DOHH2 (cell line): ENCODE measurements at regions not wholly inside any gene's neighbourhood (a gene's known extent, or its start where the extent isn't known, plus 50 kb on each side); places are given as distances from the start of the nearest gene placed in this dataset.

ENCODE experiments used
- H3F3A ChIP-seq: fragments of 200-600 bp; sonication (generic), shearing (Covaris generic); 2 replicates; pipeline ENCODE4 v1.6.0; 2016; ENCODE audit warnings: antibody characterized with exemption, mild to moderate bottlenecking; ENCODE audit not compliant: control insufficient read depth, insufficient read depth
- H3K27ac ChIP-seq: fragments of 200-600 bp; sonication (generic); 2 replicates; pipeline ENCODE4 v1.5.1; 2014; ENCODE audit warnings: low read depth, mild to moderate bottlenecking, low read length, moderate library complexity
- H3K27me3 ChIP-seq: fragments of 200-600 bp; sonication (generic); 2 replicates; pipeline ENCODE4 v1.6.1; 2014; ENCODE audit warnings: mild to moderate bottlenecking, low read length, mixed read lengths; ENCODE audit not compliant: control insufficient read depth
- H3K36me3 ChIP-seq: fragments of 200-600 bp; sonication (generic); 2 replicates; pipeline ENCODE4 v1.6.1; 2014; ENCODE audit warnings: mild to moderate bottlenecking, low read length, moderate library complexity, mixed read lengths; ENCODE audit not compliant: control insufficient read depth
- H3K4me1 ChIP-seq: fragments of 200-600 bp; sonication (generic); 2 replicates; pipeline ENCODE4 v1.6.1; 2014; ENCODE audit warnings: mild to moderate bottlenecking, low read length, mixed read lengths; ENCODE audit not compliant: control insufficient read depth
- H3K4me2 ChIP-seq: fragments of 200-600 bp; sonication (generic); 2 replicates; pipeline ENCODE4 v1.6.0; 2014; ENCODE audit warnings: mild to moderate bottlenecking, low read length, moderate library complexity
- H3K4me3 ChIP-seq: fragments of 200-600 bp; sonication (generic); 2 replicates; pipeline ENCODE4 v1.5.1; 2014; ENCODE audit warnings: mild to moderate bottlenecking, low read length, mixed read lengths
- H3K79me2 ChIP-seq: fragments of 200-600 bp; sonication (generic); 2 replicates; pipeline ENCODE4 v1.6.1; 2014; ENCODE audit warnings: mild to moderate bottlenecking, low read length, mixed read lengths; ENCODE audit not compliant: control insufficient read depth
- H3K9me2 ChIP-seq: fragments of 200-600 bp; sonication (generic); replicated peaks from 2 replicates; pipeline ENCODE4 v1.6.1; 2014; ENCODE audit warnings: mild to moderate bottlenecking, low read length, mixed read lengths; ENCODE audit not compliant: control insufficient read depth
- H3K9me3 ChIP-seq: fragments of 200-600 bp; sonication (generic); 2 replicates; pipeline ENCODE4 v1.6.1; 2014; ENCODE audit warnings: antibody characterized with exemption, low read length, mixed read lengths; ENCODE audit not compliant: control insufficient read depth, insufficient read depth
- H4K20me1 ChIP-seq: fragments of 200-600 bp; sonication (generic); 2 replicates; pipeline ENCODE4 v1.6.0; 2014; ENCODE audit warnings: low read depth, mild to moderate bottlenecking, antibody characterized with exemption, low read length, moderate library complexity; ENCODE audit not compliant: control insufficient read depth, insufficient read depth
- EZH2phosphoT487 ChIP-seq: fragments of 200-600 bp; sonication (generic); IDR thresholded peaks from 2 replicates; pipeline ENCODE4 v1.6.1; 2017; ENCODE audit warnings: borderline replicate concordance, mild to moderate bottlenecking, antibody characterized with exemption, low read length, moderate library complexity, mixed read lengths
- TF ChIP-seq, protein P1 (sequence below): fragments of 200-600 bp; sonication (generic); IDR thresholded peaks from one replicate; pipeline ENCODE4 v1.5.1; 2014; ENCODE audit warnings: antibody characterized with exemption, mild to moderate bottlenecking, low read depth, low read length; ENCODE audit not compliant: poor library complexity, severe bottlenecking

DNA sequence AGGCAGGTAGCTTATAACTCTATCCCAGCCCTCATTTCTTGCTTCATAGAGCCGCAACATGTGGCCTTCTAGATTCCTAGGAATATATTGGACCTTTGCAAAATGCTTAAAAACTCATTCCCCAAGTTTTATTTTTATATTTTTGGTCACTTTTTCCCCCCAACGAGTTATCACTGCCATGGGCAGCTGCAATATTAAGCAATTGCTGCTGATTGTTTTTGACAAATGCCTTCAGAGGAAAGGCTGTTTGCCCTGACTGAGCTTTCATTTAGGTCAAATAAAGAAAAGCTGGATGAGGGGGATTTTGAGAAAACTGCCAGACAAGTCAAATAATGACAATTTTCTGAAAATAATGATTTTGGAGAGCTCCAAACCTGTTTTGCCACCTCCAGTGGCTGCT, 976.9 kb upstream of the MBL2 start:
- Histone ChIP-seq H3K9me3 (no peaks in the 10 kb centered on the region), H4K20me1 (no peaks in the 10 kb centered on the region), H3K4me3 (no peak overlapping the region), H3K79me2 (no peaks in the 10 kb centered on the region), H3K27ac (no peak overlapping the region), H3F3A (no peaks in the 10 kb centered on the region), H3K36me3 (no peaks in the 10 kb centered on the region), H3K9me2 (no peaks in the 10 kb centered on the region), H3K4me2 (no peak overlapping the region), H3K27me3 (no peaks in the 10 kb centered on the region), H3K4me1 (no peaks in the 10 kb centered on the region)
- TF ChIP-seq EZH2phosphoT487 = no peak
- TF ChIP-seq, protein P1, sequence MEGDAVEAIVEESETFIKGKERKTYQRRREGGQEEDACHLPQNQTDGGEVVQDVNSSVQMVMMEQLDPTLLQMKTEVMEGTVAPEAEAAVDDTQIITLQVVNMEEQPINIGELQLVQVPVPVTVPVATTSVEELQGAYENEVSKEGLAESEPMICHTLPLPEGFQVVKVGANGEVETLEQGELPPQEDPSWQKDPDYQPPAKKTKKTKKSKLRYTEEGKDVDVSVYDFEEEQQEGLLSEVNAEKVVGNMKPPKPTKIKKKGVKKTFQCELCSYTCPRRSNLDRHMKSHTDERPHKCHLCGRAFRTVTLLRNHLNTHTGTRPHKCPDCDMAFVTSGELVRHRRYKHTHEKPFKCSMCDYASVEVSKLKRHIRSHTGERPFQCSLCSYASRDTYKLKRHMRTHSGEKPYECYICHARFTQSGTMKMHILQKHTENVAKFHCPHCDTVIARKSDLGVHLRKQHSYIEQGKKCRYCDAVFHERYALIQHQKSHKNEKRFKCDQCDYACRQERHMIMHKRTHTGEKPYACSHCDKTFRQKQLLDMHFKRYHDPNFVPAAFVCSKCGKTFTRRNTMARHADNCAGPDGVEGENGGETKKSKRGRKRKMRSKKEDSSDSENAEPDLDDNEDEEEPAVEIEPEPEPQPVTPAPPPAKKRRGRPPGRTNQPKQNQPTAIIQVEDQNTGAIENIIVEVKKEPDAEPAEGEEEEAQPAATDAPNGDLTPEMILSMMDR = no peak

GRCh38 chr10:53748319-53748718, 975.7 kb upstream of the MBL2 start:
- Histone ChIP-seq H3K9me2 (no peaks in the 10 kb centered on the region), H4K20me1 (no peaks in the 10 kb centered on the region), H3F3A (no peaks in the 10 kb centered on the region), H3K27me3 (no peaks in the 10 kb centered on the region), H3K36me3 (no peaks in the 10 kb centered on the region), H3K4me3 (no peak overlapping the region), H3K79me2 (no peaks in the 10 kb centered on the region), H3K9me3 (no peaks in the 10 kb centered on the region), H3K4me1 (no peaks in the 10 kb centered on the region), H3K27ac (no peak overlapping the region), H3K4me2 (no peak overlapping the region)
- TF ChIP-seq, protein P1 = no peak
- TF ChIP-seq EZH2phosphoT487 = no peak

- H3K27ac ChIP-seq = no peak overlapping the region
- H3K9me2 ChIP-seq = no peaks in the 10 kb centered on the region
- no peak overlapping the region for H3K4me3 ChIP-seq
- H4K20me1 ChIP-seq = no peaks in the 10 kb centered on the region
- H3F3A ChIP-seq = no peaks in the 10 kb centered on the region
- no peaks in the 10 kb centered on the region for H3K27me3 ChIP-seq
- H3K4me1 ChIP-seq = no peaks in the 10 kb centered on the region
- no peaks in the 10 kb centered on the region for H3K36me3 ChIP-seq
- TF ChIP-seq, protein P1 = no peak
- no peak for TF ChIP-seq EZH2phosphoT487
- no peak overlapping the region for H3K4me2 ChIP-seq
- no peaks in the 10 kb centered on the region for H3K79me2 ChIP-seq
- no peaks in the 10 kb centered on the region for H3K9me3 ChIP-seq
These were observed 972.2 kb upstream of the MBL2 start for GRCh38 chr10:53744746-53745145.

GRCh38 chr10:53744176-53744575, 971.6 kb upstream of the MBL2 start:
- Histone ChIP-seq H4K20me1 (no peaks in the 10 kb centered on the region), H3K27ac (no peak overlapping the region), H3F3A (no peaks in the 10 kb centered on the region), H3K9me2 (no peaks in the 10 kb centered on the region), H3K4me3 (no peak overlapping the region), H3K4me2 (no peak overlapping the region), H3K27me3 (no peaks in the 10 kb centered on the region), H3K79me2 (no peaks in the 10 kb centered on the region), H3K4me1 (no peaks in the 10 kb centered on the region), H3K36me3 (no peaks in the 10 kb centered on the region), H3K9me3 (no peaks in the 10 kb centered on the region)
- no peak for TF ChIP-seq EZH2phosphoT487
- TF ChIP-seq, protein P1 = no peak
